ENCODE measurements at regions not wholly inside any gene's neighbourhood (a gene's known extent, or its start where the extent isn't known, plus 50 kb on each side); places are given as distances from the start of the nearest gene placed in this dataset.

- TF ChIP-seq GATA2 (IDR thresholded peaks at IDR 0.05; ENCODE audit: low read depth, low read length) (no peak), GATA3 (IDR thresholded peaks at IDR 0.05; ENCODE audit: low read depth, low read length) (no peak)
Observed at GRCh38 chr13:76607866-76608265, 278.3 kb downstream of the KCTD12 start.
